ENCODE measurements at regions not wholly inside any gene's neighbourhood (a gene's known extent, or its start where the extent isn't known, plus 50 kb on each side); places are given as distances from the start of the nearest gene placed in this dataset.

DNA sequence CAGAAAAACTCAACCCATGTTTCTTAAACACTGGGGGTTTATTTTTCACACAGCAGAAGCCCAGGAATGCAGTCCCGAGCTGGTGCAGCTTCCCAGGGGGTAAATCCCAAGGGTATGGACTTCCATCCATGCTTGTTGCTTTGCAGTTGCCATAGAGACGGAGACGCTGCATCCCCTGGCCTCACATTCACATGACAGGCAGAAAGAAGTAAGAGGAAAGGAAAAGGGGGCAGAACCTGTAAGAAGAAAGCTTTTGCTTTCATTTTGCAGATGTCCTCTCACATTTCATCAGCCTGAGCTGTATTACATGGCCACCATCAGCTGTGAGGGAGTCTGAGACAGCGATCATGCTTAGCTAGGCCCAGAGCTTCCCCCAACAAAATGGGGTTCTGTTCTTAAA lies 321.0 kb downstream of the AGTPBP1 start:
- Histone ChIP-seq H3K27ac (ENCODE audit: low read depth in 1 of 2, low read length in 2 of 2) (no peak overlapping the region), H3K36me3 (ENCODE audit: insufficient read depth, low read length) (no peaks in the 10 kb centered on the region), H3K27me3 (ENCODE audit: control insufficient read depth in 1 of 2, insufficient read depth in 2 of 2, low read length in 2 of 2) (peaks cover 0 to 4% of the 10 kb centered on the region in 2 experiments), H3K4me3 (ENCODE audit: low read length) (no peak overlapping the region), H3K9me3 (ENCODE audit: control insufficient read depth in 1 of 2, insufficient read depth in 1 of 2, low read length in 2 of 2) (no peaks in the 10 kb centered on the region), H3K4me1 (ENCODE audit: insufficient read depth, low read length) (no peaks in the 10 kb centered on the region)
- ATAC-seq (ENCODE audit: poor library complexity) (no peak), DNase-seq (no peak)
- Mint-ChIP-seq H3K27ac (no peak overlapping the region), H3K4me1 (ENCODE audit: low read depth) (peaks cover 4% of the 10 kb centered on the region), H3K9me3 (peaks cover 4% of the 10 kb centered on the region), H3K4me3 (no peak overlapping the region), H3K36me3 (ENCODE audit: low read depth) (no peaks in the 10 kb centered on the region), H3K27me3 (peaks cover 11% of the 10 kb centered on the region)
- intact Hi-C loops (cut with DNase I, micrococcal nuclease), result no loop called here
- POLR2A ChIA-PET, result no interaction called here
- CTCF ChIA-PET, result no interaction called here
- TF ChIP-seq, protein P1, sequence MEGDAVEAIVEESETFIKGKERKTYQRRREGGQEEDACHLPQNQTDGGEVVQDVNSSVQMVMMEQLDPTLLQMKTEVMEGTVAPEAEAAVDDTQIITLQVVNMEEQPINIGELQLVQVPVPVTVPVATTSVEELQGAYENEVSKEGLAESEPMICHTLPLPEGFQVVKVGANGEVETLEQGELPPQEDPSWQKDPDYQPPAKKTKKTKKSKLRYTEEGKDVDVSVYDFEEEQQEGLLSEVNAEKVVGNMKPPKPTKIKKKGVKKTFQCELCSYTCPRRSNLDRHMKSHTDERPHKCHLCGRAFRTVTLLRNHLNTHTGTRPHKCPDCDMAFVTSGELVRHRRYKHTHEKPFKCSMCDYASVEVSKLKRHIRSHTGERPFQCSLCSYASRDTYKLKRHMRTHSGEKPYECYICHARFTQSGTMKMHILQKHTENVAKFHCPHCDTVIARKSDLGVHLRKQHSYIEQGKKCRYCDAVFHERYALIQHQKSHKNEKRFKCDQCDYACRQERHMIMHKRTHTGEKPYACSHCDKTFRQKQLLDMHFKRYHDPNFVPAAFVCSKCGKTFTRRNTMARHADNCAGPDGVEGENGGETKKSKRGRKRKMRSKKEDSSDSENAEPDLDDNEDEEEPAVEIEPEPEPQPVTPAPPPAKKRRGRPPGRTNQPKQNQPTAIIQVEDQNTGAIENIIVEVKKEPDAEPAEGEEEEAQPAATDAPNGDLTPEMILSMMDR (IDR thresholded peaks at IDR 0.05), result no peak

DNA sequence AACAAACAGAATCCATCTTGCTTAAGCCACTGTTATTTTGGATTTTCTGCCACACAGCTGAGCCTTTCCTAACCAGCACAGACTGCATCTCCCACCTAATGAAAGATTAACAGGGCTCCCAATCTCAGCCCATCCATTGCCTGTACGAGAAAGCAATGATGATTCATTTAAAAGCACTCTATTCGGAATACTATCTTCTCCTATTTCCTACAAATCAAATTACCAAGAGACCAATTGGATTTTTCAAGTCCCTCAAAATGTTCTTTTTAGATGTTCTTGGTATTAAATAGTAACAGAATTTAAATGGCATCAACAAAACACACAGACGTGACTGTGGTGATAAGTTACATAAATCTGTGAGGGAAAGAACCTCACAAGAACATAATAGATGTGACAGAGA lies 324.1 kb downstream of the AGTPBP1 start:
- H3K27ac ChIP-seq (ENCODE audit: low read depth in 1 of 2, low read length in 2 of 2), result no peak overlapping the region
- Mint-ChIP-seq H3K9me3 (no peaks in the 10 kb centered on the region), H3K27ac (no peak overlapping the region), H3K4me3 (no peak overlapping the region), H3K36me3 (ENCODE audit: low read depth) (no peaks in the 10 kb centered on the region), H3K27me3 (no peaks in the 10 kb centered on the region), H3K4me1 (ENCODE audit: low read depth) (peaks cover 4% of the 10 kb centered on the region)
- TF ChIP-seq, protein P1 (IDR thresholded peaks at IDR 0.05), result no peak
- H3K4me3 ChIP-seq (ENCODE audit: low read length), result no peak overlapping the region
- CTCF ChIA-PET, result no interaction called here
- DNase-seq (no peak), ATAC-seq (ENCODE audit: poor library complexity) (no peak)
- H3K27me3 ChIP-seq (ENCODE audit: control insufficient read depth in 1 of 2, insufficient read depth in 2 of 2, low read length in 2 of 2), result no peaks in the 10 kb centered on the region
- intact Hi-C loops (cut with DNase I, micrococcal nuclease), result no loop called here
- H3K4me1 ChIP-seq (ENCODE audit: insufficient read depth, low read length), result no peaks in the 10 kb centered on the region
- no peaks in the 10 kb centered on the region for H3K9me3 ChIP-seq (ENCODE audit: control insufficient read depth in 1 of 2, insufficient read depth in 1 of 2, low read length in 2 of 2)
- no peaks in the 10 kb centered on the region for H3K36me3 ChIP-seq (ENCODE audit: insufficient read depth, low read length)
- POLR2A ChIA-PET, result no interaction called here

DNA sequence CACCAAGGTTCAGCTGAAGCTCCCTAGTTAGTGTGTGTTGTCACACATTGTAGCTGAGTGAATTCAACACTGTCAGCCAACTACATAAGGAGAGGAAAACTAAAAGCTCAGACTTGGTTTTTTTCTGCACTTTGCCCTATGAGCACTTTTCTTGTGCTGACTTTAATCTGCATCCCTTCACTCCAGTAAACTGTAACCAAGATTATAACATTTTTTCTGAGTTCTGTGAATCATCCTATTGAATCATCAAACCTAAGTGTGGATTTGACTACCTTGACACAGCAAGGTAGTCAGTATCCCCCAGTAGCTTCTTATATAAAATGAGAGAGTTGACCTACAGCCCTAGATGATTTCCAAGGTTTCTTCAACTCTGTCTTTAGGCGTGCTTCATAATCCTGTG lies 325.0 kb downstream of the AGTPBP1 start:
- Histone ChIP-seq H3K9me3 (ENCODE audit: control insufficient read depth in 1 of 2, insufficient read depth in 1 of 2, low read length in 2 of 2) (no peaks in the 10 kb centered on the region), H3K27me3 (ENCODE audit: control insufficient read depth in 1 of 2, insufficient read depth in 2 of 2, low read length in 2 of 2) (no peaks in the 10 kb centered on the region), H3K36me3 (ENCODE audit: insufficient read depth, low read length) (no peaks in the 10 kb centered on the region), H3K4me3 (ENCODE audit: low read length) (no peak overlapping the region), H3K4me1 (ENCODE audit: insufficient read depth, low read length) (no peaks in the 10 kb centered on the region), H3K27ac (ENCODE audit: low read depth in 1 of 2, low read length in 2 of 2) (no peak overlapping the region)
- H3K36me3 Mint-ChIP-seq (ENCODE audit: low read depth), result no peaks in the 10 kb centered on the region
- TF ChIP-seq, protein P1 (IDR thresholded peaks at IDR 0.05), result no peak
- no peak for DNase-seq
- no peaks in the 10 kb centered on the region for H3K27me3 Mint-ChIP-seq
- ChIA-PET CTCF (no interaction called here), POLR2A (no interaction called here)
- H3K9me3 Mint-ChIP-seq, result no peaks in the 10 kb centered on the region
- no peak for ATAC-seq (ENCODE audit: poor library complexity)
- peaks cover 4% of the 10 kb centered on the region for H3K4me1 Mint-ChIP-seq (ENCODE audit: low read depth)
- H3K27ac Mint-ChIP-seq, result no peak overlapping the region
- no peak overlapping the region for H3K4me3 Mint-ChIP-seq
- intact Hi-C loops (cut with DNase I, micrococcal nuclease), result no loop called here
